Medulla oblongata (tissue), 1 donor: ENCODE measurements at regions not wholly inside any gene's neighbourhood (a gene's known extent, or its start where the extent isn't known, plus 50 kb on each side); places are given as distances from the start of the nearest gene placed in this dataset.
"Not testable (repeated sequence)": the region's sequence is repeated elsewhere in the genome, so short reads cannot be mapped to it uniquely, and the experiment has no call there.

Experiments
- DNase-seq: peaks from one replicate; pipeline ENCODE4 v3.0.0-alpha.2; 2015; ENCODE audit errors: extremely low spot score

DNA sequence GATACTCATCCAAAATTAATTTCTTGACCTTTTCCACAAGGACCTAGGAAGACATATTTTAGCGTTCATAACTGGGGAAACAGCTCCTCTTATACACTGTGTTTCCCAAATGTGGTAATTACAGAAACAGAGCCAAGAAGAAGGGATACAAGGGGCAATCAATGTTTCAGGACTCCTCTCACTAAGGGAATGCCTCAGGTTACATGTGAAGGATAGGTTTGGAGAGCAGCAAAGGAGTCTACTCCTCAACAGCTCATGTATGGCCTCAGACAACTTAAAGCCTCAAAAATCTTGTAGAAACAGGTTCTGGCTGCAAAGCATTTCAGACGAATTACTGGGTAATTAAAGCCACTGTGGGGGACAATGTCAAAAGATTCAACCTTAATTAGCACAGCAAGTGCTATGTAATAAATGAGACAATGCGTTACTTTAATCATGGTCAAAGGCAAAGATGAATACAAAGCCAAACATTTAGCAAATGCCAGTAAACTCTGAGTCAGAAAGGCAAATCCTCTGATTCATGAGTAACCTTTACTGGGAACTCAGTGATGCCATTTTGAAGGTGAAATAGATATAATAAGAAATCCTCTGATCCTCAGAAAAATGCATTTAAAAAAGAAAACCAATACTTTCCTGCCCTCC lies 1111.2 kb downstream of the TUSC7 start:
- DNase-seq: no peak

DNA sequence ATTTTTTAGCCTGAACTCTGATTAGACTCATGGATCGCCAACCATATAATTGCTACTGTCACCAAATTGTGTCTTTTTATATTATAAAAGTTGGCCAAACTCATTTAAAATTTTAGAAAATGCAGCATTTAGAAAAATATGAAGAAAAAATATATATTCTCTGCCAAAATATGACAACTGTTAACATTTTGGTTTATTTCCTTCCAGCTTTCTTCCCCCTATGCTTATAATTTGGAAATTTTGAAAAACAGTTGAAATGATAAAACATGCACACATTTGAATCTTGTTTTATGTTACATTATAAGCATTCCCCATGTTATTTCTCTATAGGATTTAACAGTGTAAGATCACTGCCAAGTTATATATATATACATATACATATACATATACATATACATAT lies 1112.8 kb downstream of the TUSC7 start:
- no peak for DNase-seq

DNA sequence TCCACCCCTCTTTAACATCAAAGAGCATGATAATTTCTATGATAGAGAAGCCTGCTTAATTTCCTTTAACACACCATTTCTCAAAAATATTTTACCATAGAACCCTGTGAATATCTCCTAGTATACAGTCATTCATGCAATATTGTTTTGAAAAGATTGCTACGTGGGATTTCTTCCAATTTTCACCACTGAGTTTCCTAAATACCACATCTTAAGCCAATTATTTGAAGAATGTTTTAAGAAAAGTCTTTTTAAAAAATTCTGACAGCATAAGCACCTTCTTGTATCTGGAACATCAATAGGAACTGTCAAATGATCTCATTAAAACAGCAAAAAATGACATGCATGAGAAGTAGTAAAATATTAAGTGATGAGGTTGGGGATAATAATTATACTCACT lies 1126.7 kb downstream of the TUSC7 start:
- no peak for DNase-seq

DNA sequence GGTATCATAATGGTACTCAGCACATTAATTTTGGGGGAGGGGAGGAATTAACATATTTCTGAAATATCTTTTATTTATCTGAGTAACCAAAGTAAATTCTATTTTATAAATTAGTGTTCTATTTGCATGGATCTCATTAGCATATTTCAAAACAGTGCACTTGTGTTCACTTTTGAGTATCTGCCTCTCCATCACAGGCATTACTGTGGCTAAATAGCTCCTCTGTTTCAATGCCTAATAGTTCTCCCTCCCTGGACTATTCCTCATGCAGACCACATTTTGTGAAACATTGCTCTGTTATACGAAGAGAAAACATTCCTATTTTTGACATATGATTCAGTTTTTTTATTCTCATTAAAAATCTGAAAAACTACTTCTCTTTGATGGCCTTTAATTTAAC lies 1127.8 kb downstream of the TUSC7 start:
- peak; percentile 46 for DNase-seq

DNA sequence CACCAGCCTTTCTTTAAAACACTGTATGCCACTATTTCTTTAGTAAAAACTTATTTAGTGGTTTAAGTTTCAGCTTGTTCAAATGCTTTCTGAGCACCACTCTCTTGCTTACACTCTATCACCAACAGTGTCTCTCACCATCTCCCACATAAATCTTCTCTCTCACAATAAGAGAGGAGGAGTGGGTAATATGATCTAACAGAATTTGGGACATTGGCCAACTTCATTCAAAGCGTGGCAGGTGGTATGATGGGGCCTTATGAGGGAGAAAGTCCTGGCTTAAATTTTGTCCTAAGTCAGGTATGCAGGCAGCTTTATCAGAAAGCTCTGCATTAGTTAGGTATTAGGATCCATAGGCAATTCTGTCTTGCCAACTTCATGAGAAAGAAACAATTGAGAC lies 1132.5 kb downstream of the TUSC7 start:
- no peak for DNase-seq

DNA sequence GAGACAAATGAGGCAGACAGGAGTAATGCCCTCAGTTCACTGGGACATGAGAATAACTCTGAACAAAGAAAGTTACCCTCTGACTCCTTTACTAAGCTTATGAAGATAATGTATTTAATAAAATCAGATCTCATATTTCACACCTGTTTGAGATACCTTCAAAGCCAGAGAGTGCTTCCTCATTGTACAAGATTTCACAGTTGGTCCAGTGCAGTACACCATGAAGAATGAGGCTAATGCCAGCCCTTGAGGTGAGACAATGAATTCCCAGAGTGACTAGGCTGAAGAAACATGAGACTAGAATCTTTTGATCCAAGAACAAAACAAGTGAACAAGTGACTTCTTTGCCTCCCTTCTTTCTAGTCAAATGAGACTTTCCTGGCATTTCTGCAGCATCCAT lies 1133.8 kb downstream of the TUSC7 start:
- no peak for DNase-seq

DNA sequence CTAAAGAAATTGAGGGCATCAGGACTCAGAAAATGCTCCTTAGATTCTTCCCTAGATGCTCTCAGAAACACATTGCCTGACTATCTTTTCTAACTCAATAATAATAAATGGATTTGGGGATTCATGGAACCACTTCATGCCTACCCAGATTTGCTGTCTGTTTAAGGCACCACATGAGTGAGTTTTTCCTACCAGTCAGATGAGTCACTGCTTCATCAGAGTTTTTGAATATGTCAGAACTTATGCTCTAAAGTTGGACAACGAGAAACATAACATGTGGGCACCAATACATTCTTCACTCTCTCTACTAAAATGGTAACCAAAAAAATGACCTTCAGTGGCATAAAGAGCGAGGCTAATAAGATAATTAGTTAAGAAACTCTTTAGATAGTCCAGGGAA lies 1135.1 kb downstream of the TUSC7 start:
- no peak for DNase-seq

DNA sequence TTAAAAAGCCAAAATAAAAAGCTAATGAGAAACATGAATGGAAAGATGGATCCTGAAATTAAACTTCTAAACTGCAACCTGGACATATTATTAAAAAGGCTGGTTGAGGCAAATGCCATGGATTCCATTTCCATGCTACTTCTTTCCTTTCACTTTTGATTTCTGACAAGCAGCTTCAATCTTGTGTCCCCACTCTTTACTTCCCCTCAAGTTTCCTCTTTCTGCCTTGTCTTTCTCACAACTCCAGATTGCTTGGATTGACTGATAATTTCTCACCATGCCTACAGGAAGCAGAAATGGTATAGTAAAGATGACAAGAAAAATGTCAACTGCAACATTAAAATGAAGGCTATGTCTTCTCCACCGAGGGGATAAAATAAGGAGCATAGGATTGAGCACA lies 1136.7 kb downstream of the TUSC7 start:
- peak; percentile 42 for DNase-seq

DNA sequence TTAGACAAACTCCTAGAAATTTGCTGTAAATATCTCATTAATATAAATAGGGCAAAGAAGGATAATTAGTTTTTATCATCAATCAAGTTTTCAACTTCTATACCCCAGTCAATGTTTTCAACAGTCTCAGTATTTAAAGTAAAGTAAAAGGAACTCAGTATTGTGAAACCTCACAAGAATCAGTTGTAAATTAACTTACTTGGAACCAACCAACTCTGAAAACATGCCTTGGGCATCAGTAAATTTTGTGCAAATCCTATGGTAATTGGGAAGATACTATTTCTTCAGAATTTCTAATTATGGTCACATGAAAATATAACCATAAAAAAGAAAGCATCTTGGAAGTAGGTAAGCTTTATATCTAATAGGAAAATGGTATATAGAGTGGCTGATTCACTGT lies 1139.0 kb downstream of the TUSC7 start:
- no peak for DNase-seq

DNA sequence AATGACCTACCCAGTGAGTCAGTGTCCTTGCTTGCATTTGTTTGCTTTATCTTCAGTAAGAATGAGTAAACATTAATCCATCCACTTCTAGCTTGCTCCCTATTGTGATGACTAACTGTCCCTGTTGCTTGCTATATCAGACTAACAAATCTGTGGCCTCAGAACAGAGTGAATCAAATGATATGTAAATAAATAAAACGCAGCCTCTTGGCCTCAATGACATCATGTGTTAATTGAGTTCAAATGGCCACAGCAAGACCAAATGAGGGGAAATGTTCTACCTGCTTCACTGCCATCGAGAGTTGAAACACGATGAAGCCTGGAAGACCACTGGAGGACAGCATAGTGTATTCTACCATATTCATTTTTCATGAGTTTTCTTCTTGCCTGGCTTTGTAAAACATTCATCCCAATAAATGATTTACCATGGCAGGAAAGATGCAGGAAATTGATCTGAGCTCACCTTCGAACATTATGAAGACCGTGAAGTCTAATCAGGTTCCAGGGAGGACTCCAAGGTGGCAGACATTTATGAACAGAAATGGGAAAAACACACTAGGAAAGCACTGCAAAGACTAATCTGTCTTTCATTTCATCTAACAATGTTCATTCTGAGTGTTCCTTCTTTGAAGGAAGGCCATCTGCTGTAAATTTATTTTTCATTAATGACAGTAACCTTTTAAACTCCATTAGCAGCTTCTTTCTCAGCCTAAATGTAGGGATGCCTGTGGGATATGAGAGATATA lies 1144.5 kb downstream of the TUSC7 start:
- no peak for DNase-seq

DNA sequence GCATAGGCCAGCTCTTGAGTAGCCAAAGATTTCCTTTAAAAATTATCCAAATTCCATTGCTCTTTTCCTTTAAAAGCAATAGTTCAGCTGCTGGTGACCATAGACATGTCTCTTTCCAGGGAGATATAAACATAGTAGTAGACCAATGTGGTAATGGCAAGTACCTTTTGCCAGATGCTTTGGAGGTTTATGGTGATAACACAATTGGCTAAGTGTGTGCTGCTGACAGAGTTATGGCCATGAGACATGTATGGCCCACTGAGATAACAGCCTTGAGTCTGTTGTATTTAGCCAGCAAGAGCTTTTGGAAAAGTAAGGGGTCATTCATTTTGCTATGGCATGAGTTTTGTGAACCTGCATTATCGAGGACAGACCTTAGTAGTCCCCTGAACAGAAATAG lies 1146.8 kb downstream of the TUSC7 start:
- DNase-seq: no peak

DNA sequence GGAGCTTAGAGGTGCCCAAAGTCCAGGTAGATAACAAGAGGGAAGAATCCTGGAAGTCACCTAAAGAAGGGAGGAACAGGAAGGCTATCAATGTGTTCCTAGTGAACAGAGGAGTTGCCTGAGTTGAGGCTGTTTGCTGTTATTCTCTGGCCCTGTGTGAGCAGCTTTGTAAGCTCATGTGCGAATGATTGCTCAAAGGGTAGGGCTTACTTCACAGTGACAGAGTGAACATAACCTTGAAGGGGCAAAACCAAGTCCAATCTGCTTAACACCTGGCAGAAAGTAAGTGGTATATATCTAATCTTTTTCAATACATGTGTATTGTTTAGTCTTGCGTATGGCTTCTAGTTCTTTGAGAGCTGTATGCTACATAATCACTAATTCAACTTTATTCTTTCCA lies 1153.6 kb downstream of the TUSC7 start:
- no peak for DNase-seq

DNA sequence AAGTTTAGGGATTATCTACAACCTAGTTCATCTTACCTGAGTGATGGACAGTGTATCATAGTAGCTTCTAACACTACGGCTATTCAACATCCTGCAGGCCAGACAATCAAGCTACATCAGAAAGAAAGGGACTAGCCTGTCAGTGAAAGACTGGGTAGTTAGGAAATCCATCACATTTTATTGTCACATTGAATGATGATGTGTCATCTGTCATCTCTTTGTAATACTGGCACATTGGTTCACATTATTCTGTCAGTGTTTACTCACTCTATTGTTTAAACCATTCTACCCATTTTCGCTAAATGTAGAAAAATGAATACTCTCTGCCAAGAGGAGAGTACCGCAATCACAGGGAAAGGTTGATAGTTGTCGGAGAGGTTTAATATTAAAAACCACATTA lies 1155.8 kb downstream of the TUSC7 start:
- no peak for DNase-seq

DNA sequence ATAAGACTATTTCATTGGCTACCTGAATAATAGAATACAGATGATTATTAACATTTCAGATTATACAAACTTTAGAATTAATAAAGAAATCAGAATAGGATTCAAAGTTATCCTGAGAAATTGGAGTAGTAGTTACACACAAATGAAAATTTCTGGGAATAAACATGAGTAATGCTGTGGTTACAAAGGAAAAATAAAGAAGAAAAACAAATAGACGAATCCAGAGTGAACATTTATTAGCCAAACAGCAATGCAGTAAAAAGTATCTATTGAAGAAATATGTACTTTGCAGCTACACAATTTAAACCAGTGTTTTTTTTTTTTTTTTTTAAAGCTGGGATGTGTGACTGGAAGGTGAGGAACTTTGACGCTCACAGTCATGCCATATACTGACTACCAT lies 1159.2 kb downstream of the TUSC7 start:
- DNase-seq: no peak

DNA sequence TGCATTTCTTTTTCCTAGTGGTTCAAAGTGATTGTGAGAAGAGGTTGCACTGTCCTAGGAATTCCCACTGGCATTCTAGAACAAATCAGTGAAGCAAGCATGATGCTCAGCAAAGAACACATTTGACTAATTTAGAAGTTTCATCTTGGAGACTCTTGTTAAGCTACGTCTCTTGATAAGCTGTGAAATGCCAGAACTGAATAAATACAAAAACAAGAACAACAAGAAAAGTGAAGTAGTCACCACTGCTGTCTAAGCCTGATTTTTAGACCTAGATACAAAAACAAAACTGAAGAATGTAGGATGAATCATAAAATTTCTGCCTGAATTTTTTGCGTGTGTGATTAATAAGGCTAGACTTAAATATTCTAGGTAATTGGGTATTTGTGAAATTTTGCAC lies 1162.4 kb downstream of the TUSC7 start:
- DNase-seq: no peak

DNA sequence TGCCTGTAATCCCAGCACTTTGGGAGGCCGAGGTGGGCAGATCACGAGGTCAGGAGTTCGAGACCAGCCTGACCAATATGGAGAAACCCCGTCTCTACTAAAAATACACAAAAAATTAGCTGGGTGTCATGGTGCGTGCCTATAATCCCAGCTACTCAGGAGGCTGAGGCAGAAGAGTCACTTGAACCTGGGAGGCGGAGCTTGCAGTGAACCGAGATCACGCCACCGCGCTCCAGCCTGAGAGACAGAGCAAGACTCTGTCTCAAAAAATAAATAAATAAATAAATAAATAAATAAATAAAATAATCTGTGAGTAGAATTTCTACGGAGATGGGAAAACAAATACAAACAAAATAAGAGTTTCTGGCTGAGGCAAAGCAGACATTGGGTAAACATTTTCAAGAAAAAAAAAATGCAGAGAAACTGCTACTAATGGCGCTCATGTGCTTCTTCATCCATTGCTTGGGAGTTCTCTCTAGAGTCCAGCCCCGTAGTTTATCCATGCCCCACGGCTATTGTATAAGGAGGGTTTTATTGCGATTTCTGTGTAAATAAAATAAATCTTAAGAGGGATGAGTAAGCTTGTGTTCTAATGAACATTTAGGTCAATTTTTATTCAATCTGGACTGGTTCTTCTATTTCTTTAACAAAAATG lies 1161.9 kb downstream of the IGSF11 start:
- DNase-seq: not testable (repeated sequence)

DNA sequence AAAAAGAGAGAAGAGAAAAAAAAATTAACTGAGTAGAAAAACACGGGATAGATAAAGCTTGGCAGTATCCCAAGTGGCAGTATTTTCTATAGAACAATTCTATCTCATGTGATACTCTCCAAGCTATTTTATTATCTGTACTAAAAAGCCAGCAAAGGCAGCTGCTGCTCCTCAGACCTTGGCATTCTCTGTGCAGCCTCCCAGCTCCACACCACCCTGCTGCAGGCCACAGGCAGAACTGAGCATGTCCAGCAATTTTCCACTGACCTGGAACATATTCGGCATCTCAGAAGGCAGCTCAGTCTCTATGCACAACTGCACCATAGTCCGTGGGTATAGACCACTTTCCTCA lies 1161.4 kb downstream of the IGSF11 start:
- DNase-seq: peak; percentile 20

DNA sequence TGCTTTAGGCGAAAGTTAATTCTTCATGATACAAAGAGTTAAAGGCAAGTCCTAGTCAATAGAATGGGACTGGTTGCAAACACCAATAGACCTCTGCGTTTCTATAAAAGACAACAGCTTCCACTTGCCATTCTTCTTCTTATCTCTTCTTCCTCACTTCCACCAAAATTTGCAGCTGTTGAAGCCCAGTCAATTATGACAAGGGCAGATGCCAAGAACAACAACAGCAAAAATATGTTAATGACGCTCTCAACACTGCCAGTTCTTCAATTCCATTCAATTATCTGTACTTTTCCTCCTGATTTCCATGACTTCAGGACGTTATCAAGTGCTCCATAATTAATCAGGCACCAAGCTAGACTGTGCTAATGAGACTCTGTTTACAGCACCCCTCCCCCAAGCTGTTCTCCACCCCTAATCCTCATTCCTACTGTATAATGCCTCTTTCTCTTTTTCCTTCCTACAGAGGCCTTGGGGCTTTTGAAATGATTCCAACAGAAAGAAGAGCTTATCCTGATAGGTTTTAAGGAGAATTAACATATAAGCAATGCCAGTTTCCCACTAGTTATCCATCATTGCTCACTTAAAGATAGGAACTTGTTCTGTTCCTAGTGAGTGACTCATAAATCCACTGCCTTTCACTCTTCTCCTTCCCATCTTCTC lies 1160.5 kb downstream of the IGSF11 start:
- DNase-seq: no peak

DNA sequence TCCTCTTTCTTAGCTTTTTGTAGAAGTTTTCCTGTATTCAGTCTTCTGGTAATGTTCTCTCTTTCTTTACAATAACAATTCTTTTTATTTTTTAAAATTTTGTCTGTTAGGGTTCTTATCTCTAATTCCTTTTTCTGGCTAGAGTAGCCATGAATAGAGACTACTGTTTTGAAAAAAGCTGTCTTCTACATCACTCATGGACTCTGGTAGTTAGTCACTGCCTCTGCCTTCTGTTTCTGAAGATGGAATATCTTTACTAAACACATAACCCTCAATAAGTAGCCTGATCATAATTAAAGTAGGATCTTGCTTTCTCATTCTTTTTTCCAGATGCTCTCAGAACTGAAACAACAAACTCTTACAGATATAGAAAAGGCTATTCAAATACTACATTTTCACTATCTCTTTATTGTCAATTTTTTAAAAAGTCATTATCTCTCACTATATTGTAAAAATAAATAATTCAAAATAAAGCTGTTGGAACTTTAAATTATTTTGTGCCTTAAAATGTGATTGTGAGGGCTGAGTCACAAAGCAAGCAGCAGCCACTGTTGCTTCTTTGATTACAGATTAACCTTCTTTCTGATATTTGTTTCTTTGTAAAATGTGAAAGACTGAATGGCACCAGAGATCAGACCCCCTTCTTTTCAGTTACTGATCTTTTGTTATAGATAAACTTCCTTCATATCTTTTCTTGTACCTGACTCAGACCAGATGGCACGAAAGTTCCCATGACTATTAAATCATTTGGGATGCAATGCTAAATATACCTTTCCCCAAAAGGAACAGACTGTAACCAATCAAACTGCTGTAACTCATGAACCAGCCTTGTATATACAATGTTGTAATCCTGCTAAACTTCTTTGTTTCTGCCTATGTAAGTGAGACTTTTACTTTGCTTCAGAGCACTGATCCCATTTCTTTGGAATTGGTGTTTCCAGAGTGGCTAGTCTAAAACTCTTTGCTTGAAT lies 1159.5 kb downstream of the IGSF11 start:
- no peak for DNase-seq

DNA sequence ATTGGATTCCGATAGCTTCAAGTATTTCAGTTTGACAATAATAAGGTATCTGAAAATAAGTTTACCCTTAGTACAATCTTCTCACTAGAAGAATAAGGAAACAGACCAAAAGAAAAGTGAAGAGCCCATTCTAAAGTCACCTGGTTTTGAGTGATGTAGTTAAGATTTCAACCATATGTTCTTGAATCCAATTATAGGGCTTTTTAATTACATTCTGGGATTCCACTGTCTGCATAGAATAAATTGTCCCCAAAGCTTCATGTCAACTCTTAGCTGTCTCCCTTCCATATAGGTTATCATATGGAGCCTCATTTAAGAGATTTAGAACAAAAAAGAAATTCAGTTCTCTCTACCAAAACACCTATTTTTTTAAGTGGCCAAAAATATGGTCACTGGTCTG lies 1158.8 kb downstream of the IGSF11 start:
- DNase-seq: no peak

DNA sequence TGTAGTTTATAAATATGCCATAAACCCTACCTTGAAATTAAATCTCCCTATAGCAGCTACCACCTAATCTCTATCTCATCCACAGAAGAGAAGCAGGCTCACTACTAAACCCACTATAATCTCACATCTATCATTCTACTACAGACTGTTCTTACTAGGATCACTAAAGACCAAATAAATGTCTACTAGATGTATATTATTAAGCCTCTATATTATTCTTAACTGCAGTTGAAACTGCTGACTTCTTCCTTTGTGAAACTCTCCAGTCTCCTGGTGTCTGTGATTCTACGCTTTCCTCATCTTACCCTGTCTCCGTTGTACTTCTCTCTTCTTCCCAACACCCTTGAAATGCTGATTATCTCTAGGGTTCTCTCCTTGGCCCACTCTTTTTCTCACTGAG lies 1154.0 kb downstream of the IGSF11 start:
- no peak for DNase-seq

DNA sequence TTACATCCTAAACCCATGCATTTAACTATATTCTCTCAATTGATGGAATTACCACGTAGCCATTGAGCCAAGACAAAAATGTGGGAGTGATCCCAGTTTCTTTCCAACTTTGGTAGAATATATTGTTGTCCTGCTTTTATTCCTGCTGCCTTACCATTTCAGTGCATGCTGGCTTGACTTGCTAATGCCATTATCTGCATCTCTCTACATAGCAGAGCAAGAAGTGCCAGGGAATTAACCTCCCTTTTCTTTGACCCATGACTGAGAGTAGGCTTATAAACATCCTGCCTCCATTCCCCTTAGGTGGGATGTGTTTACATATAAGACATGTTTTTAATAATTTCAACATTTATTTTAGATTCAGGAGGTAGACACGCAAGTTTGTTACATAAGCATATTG lies 1153.4 kb downstream of the IGSF11 start:
- no peak for DNase-seq
